Activated T-cell treated with anti-CD3 and anti-CD28 coated beads, Interleukin-2, amount 50 U/mL, for 24 hours (primary cell): ENCODE measurements at regions not wholly inside any gene's neighbourhood (a gene's known extent, or its start where the extent isn't known, plus 50 kb on each side); places are given as distances from the start of the nearest gene placed in this dataset.

Source experiments
- DNase-seq: peaks from one replicate; pipeline ENCODE4 v3.0.0-alpha.2; 2020
- H3K27ac Mint-ChIP-seq: 2 replicates; pipeline ENCODE4 v1.8.0; 2020; ENCODE audit warnings: mild to moderate bottlenecking, mixed read lengths
- H3K27me3 Mint-ChIP-seq: 2 replicates; pipeline ENCODE4 v1.8.0; 2020; ENCODE audit warnings: mixed read lengths
- H3K36me3 Mint-ChIP-seq: 2 replicates; pipeline ENCODE4 v1.8.0; 2020; ENCODE audit warnings: low read depth, mixed read lengths
- H3K4me1 Mint-ChIP-seq: 2 replicates; pipeline ENCODE4 v1.8.0; 2020; ENCODE audit warnings: low read depth, mixed read lengths
- H3K4me3 Mint-ChIP-seq: 2 replicates; pipeline ENCODE4 v1.8.0; 2020; ENCODE audit warnings: mild to moderate bottlenecking, moderate library complexity, mixed read lengths
- H3K9me3 Mint-ChIP-seq: 2 replicates; pipeline ENCODE4 v1.8.0; 2020; ENCODE audit warnings: mixed read lengths

- Mint-ChIP-seq H3K27me3 (peaks cover 1% of the 10 kb centered on the region), H3K4me3 (no peak overlapping the region), H3K36me3 (no peaks in the 10 kb centered on the region), H3K27ac (no peak overlapping the region), H3K9me3 (peaks cover 5% of the 10 kb centered on the region), H3K4me1 (no peaks in the 10 kb centered on the region)
- DNase-seq = no peak
These were observed 423.8 kb upstream of the NRP1 start for GRCh38 chr10:33758299-33758698.

GRCh38 chr10:33754052-33754451, 419.6 kb upstream of the NRP1 start:
- H3K4me1 Mint-ChIP-seq = no peaks in the 10 kb centered on the region
- no peak overlapping the region for H3K27ac Mint-ChIP-seq
- peaks cover 6% of the 10 kb centered on the region for H3K27me3 Mint-ChIP-seq

GRCh38 chr10:33753389-33753788, 418.9 kb upstream of the NRP1 start:
- DNase-seq = no peak
- H3K36me3 Mint-ChIP-seq = no peaks in the 10 kb centered on the region
- H3K9me3 Mint-ChIP-seq = no peaks in the 10 kb centered on the region
- H3K27ac Mint-ChIP-seq = no peak overlapping the region
- no peaks in the 10 kb centered on the region for H3K4me1 Mint-ChIP-seq
- no peak overlapping the region for H3K4me3 Mint-ChIP-seq
- peaks cover 6% of the 10 kb centered on the region for H3K27me3 Mint-ChIP-seq

More at GRCh38 chr10:33754052-33754451, 419.6 kb upstream of the NRP1 start:
- no peak for DNase-seq
- Mint-ChIP-seq H3K4me3 (no peak overlapping the region), H3K36me3 (no peaks in the 10 kb centered on the region), H3K9me3 (no peaks in the 10 kb centered on the region)

- no peaks in the 10 kb centered on the region for H3K36me3 Mint-ChIP-seq
These were observed 415.3 kb upstream of the NRP1 start for GRCh38 chr10:33749790-33750189.

GRCh38 chr10:33749067-33749735, 414.7 kb upstream of the NRP1 start:
- H3K4me3 Mint-ChIP-seq = no peak overlapping the region
- no peaks in the 10 kb centered on the region for H3K9me3 Mint-ChIP-seq
- no peak overlapping the region for H3K27ac Mint-ChIP-seq
- DNase-seq = no peak
- peaks cover 2% of the 10 kb centered on the region for H3K4me1 Mint-ChIP-seq
- peaks cover 6% of the 10 kb centered on the region for H3K27me3 Mint-ChIP-seq
- H3K36me3 Mint-ChIP-seq = no peaks in the 10 kb centered on the region

More at GRCh38 chr10:33749790-33750189, 415.3 kb upstream of the NRP1 start:
- no peak for DNase-seq
- Mint-ChIP-seq H3K9me3 (no peaks in the 10 kb centered on the region), H3K4me1 (peaks cover 2% of the 10 kb centered on the region), H3K27ac (no peak overlapping the region), H3K4me3 (no peak overlapping the region), H3K27me3 (peaks cover 6% of the 10 kb centered on the region)

GRCh38 chr10:33746836-33747268, 412.4 kb upstream of the NRP1 start:
- no peak overlapping the region for H3K27ac Mint-ChIP-seq

GRCh38 chr10:33746186-33746585, 411.7 kb upstream of the NRP1 start:
- no peak overlapping the region for H3K4me3 Mint-ChIP-seq
- H3K27ac Mint-ChIP-seq = no peak overlapping the region
- no peak for DNase-seq
- H3K4me1 Mint-ChIP-seq = peaks cover 2% of the 10 kb centered on the region
- no peaks in the 10 kb centered on the region for H3K36me3 Mint-ChIP-seq
- H3K27me3 Mint-ChIP-seq = no peaks in the 10 kb centered on the region
- H3K9me3 Mint-ChIP-seq = no peaks in the 10 kb centered on the region

More at GRCh38 chr10:33746836-33747268, 412.4 kb upstream of the NRP1 start:
- Mint-ChIP-seq H3K27me3 (no peaks in the 10 kb centered on the region), H3K4me3 (no peak overlapping the region), H3K9me3 (no peaks in the 10 kb centered on the region), H3K4me1 (peaks cover 2% of the 10 kb centered on the region), H3K36me3 (no peaks in the 10 kb centered on the region)
- no peak for DNase-seq

GRCh38 chr10:33743429-33743857, 409.0 kb upstream of the NRP1 start:
- DNase-seq = no peak
- no peak overlapping the region for H3K4me3 Mint-ChIP-seq
- no peak overlapping the region for H3K27ac Mint-ChIP-seq
- peaks cover 2% of the 10 kb centered on the region for H3K9me3 Mint-ChIP-seq
- H3K4me1 Mint-ChIP-seq = peaks cover 2% of the 10 kb centered on the region
- no peaks in the 10 kb centered on the region for H3K27me3 Mint-ChIP-seq
- H3K36me3 Mint-ChIP-seq = no peaks in the 10 kb centered on the region

GRCh38 chr10:33739031-33739430, 404.6 kb upstream of the NRP1 start:
- Mint-ChIP-seq H3K27me3 (peaks cover 9% of the 10 kb centered on the region), H3K4me3 (no peak overlapping the region), H3K36me3 (no peaks in the 10 kb centered on the region), H3K9me3 (peaks cover 2% of the 10 kb centered on the region), H3K4me1 (no peaks in the 10 kb centered on the region), H3K27ac (no peak overlapping the region)
- no peak for DNase-seq

GRCh38 chr10:33735464-33735923, 401.0 kb upstream of the NRP1 start:
- Mint-ChIP-seq H3K4me1 (no peaks in the 10 kb centered on the region), H3K36me3 (no peaks in the 10 kb centered on the region), H3K27ac (no peak overlapping the region), H3K4me3 (no peak overlapping the region), H3K9me3 (peaks cover 2% of the 10 kb centered on the region), H3K27me3 (peaks cover 24% of the 10 kb centered on the region)
- DNase-seq = no peak

- peaks cover 32% of the 10 kb centered on the region for H3K27me3 Mint-ChIP-seq
- H3K9me3 Mint-ChIP-seq = peaks cover 2% of the 10 kb centered on the region
- H3K36me3 Mint-ChIP-seq = no peaks in the 10 kb centered on the region
- no peaks in the 10 kb centered on the region for H3K4me1 Mint-ChIP-seq
- H3K27ac Mint-ChIP-seq = no peak overlapping the region
- no peak overlapping the region for H3K4me3 Mint-ChIP-seq
- DNase-seq = no peak
These were observed 400.1 kb upstream of the NRP1 start for GRCh38 chr10:33734393-33735155.

- no peak overlapping the region for H3K4me3 Mint-ChIP-seq
- H3K36me3 Mint-ChIP-seq = no peaks in the 10 kb centered on the region
- H3K27me3 Mint-ChIP-seq = peaks cover 43% of the 10 kb centered on the region
These were observed 398.6 kb upstream of the NRP1 start for GRCh38 chr10:33733058-33733457.

GRCh38 chr10:33732161-33732680, 397.8 kb upstream of the NRP1 start:
- DNase-seq = no peak
- peaks cover 43% of the 10 kb centered on the region for H3K27me3 Mint-ChIP-seq
- no peak overlapping the region for H3K27ac Mint-ChIP-seq

More at GRCh38 chr10:33733058-33733457, 398.6 kb upstream of the NRP1 start:
- H3K27ac Mint-ChIP-seq = no peak overlapping the region
- no peaks in the 10 kb centered on the region for H3K4me1 Mint-ChIP-seq
- H3K9me3 Mint-ChIP-seq = no peaks in the 10 kb centered on the region
- no peak for DNase-seq

GRCh38 chr10:33731322-33731721, 396.9 kb upstream of the NRP1 start:
- Mint-ChIP-seq H3K27me3 (peaks cover 39% of the 10 kb centered on the region), H3K36me3 (no peaks in the 10 kb centered on the region), H3K9me3 (no peaks in the 10 kb centered on the region), H3K27ac (no peak overlapping the region), H3K4me1 (no peaks in the 10 kb centered on the region), H3K4me3 (no peak overlapping the region)
- no peak for DNase-seq

More at GRCh38 chr10:33732161-33732680, 397.8 kb upstream of the NRP1 start:
- Mint-ChIP-seq H3K4me3 (no peak overlapping the region), H3K4me1 (no peaks in the 10 kb centered on the region), H3K36me3 (no peaks in the 10 kb centered on the region), H3K9me3 (no peaks in the 10 kb centered on the region)

- Mint-ChIP-seq H3K4me1 (no peaks in the 10 kb centered on the region), H3K27me3 (peaks cover 30% of the 10 kb centered on the region), H3K9me3 (no peaks in the 10 kb centered on the region), H3K4me3 (no peak overlapping the region), H3K36me3 (no peaks in the 10 kb centered on the region), H3K27ac (no peak overlapping the region)
- DNase-seq = no peak
These were observed 391.0 kb upstream of the NRP1 start for GRCh38 chr10:33725430-33725829.
